NCI-H524 treated with DMSO at 0.1 percent for 48 hours (cell line): ENCODE measurements at regions not wholly inside any gene's neighbourhood (a gene's known extent, or its start where the extent isn't known, plus 50 kb on each side); places are given as distances from the start of the nearest gene placed in this dataset.

ENCODE experiments used
- DNase-seq: peaks from one replicate; lab custom pipeline; 2025; lab: John Stamatoyannopoulos, UW

DNA sequence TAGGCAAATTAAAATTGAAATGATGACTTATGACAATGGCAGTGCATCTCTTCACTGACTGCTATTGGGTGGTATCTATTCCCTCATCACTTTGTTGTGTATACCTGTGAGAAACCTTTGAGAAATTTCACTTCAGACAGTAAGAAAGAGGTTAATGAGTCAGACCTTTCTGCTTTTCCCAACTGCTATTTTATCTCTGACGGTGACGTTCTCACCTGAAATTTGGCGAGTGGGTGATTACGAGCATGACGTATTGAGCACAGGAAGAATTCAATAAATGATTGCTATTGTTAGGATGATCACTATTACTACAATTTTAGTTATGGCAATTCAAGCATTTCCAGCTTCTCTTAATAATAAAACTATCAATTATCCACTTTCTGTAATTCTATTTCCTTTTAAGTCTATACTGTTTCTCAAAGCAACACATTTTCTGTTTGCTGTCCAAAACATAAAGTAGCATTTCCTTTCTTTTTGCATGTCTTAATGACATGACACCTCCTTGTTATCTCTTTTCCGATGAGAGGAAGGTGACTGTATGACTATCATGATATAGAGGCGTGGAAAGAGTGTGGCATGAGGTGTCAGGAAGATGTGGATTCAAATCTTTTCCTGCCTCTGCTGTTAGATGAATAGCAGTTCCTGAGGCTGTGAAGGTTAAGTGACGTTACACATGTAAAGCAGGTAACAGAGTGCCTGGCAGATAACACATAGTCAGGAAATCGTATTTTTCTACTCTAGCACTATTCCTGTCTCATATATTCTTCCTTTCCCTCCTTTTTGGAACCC, 504.9 kb upstream of the SEMA6D start:
- DNase-seq = no peak

DNA sequence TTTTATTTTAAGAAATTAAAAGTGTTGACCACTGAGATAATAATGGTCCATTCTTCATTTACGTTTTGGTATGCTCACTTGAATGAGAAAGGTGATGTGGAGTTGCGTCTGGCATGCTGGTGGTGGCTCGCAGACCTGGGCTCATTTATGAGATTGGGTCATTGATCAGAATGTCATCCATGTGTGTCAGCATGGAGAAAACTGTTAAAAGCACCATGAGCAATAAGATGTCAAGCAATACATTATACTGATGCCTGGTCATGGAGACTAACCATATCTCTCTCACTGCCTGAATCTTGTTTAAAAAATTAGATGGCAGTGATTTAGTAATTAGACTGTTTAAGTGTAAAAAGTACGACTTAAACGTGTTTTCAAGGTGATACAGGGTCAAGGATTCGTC, 503.4 kb upstream of the SEMA6D start:
- DNase-seq = no peak

DNA sequence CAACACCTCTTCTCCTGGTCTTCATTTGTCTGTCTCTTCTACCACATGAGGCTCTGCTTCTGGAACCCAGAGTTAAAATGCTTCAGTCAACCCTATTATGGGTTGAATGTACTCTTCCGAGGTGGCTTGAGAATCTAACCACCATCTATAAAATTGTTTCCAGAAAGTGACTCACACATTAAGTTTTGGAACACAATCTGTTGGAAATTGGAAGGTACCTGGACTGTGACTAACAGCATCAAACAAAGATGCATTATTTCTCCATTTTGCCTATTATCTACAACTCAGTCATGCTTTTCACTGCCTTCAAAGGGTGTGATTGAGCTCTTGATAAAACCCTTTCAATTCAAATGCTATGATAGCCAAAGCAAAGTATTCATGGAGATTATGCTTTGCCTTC, 499.0 kb upstream of the SEMA6D start:
- DNase-seq = no peak

DNA sequence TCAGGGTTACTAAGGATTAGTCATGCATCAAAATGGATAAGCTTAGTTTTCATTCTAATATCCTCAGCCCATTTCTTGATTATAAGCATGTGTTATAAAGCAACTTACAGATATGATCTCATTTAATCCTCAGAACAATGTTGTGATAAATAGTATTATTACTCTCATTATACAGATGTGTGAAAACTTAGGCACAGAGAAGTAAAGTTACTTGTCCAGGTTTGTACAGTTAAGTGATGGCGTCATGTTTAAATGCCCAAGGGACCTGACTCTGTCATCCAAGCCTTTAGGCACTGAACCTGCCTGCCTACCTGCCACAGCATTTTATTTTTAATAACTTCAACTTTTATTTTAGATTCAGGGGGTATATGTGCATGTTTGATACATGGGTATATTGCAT, 472.9 kb upstream of the SEMA6D start:
- DNase-seq = no peak

DNA sequence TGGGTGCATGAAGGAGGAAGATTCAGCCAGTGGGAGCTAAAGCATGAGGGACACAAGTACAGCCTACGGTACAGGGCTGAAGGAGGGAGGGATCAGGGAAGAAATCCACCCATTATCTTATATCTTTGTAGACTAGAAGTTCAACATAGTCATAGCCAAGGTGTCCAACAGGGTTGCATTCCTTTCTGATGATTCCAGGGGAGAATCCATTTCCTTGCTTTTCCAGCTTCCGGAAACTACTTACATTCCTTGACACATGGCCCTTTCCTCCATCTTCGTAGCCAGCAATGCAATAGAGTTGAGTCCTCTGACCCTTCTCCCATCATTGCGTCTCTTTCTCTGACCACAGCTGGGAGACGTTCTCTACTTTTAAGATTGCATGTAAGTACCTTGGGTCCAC, 471.0 kb upstream of the SEMA6D start:
- DNase-seq = no peak

DNA sequence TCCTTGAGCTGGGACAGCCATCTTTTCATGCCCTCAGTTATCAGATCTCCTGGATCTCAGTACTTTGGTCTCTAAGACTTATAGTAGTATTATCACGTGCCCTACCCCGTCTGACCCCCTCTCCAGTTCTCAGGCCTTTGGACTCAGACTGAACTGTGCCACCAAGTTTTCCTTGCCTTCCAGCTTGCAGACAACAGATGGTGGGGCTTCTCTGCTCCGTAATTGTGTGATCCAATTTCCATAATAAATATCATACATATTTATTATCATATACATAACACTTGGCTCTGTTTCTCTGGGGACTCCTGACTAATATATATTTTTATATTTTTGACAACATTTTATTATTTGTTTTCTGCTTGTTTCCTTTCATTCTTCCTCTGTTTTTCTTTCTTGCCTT, 458.8 kb upstream of the SEMA6D start:
- peak; percentile 91 for DNase-seq

DNA sequence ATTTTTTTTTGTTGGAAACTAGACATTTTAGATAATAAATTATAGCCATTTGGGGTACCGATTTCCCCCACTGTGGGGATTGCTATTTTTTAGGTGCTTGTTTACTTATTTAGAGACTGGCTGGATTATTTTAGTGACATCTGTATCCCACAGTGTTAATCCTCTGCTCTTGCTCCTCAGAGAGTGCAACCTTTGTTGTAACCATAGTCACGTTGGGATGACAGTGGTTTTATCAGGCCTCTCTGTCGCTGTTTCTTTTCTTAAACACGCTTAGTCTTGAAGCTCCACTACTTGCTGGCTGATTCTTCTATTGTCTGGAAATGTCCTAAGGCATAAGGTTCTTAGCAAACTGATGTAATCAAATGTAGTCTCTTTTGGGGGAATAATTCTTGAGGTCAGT, 451.6 kb upstream of the SEMA6D start:
- DNase-seq = peak; percentile 20

DNA sequence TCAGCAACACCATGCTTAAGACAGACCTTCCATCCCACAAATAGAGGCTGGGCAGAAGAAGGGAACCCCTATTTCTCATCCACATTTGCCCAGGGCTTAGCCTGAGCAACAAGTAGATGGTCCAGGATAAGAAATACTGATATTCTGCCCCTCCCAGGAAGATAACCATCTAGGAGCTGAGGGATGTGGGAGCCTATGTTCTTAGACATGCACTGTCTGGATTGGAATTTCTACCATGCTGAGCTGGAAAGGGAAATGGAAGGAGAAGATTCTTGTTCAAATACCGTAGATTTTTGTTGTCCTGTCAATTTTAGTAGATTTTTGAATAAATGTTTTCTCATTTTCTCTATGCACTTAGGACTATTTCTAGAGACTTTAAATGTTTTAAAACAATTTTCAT, 450.7 kb upstream of the SEMA6D start:
- DNase-seq = no peak

DNA sequence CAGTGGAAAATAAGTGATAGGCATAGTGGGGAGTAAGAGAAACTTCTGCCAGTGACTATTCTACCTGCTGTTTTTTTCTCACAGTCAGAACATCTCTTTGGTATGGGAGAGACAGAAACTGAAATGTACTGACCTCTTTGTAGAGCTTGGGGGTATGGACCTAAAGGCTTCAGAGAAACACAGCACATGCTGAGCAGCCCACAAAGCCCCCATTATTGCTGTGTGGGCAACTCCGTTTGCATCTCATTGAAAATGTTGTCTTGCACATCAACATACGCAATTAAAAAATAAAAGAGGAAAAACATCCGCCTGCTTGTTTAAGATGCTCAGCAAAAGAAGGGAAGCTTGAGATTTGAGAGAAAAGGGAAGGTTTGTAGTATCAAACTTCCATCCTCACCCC, 443.4 kb upstream of the SEMA6D start:
- DNase-seq = no peak

DNA sequence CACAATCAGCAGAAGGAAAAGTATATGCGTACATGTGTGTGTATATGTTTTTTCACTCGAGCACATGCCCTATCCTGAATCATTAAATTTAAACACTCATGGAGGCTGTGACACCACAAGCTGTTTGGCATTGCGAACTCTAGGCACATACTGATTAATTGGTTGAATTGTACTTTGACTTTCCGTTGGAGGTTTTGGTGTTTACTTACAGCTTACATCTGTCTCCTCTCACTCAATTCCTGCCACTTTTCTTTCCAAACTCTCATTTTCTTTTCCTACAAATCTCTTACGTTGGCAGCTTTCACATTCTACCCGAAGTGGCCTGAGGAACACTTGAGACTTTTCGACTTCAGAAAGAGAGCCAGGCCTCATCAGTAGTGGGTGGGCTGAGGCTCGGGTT, 434.1 kb upstream of the SEMA6D start:
- no peak for DNase-seq

DNA sequence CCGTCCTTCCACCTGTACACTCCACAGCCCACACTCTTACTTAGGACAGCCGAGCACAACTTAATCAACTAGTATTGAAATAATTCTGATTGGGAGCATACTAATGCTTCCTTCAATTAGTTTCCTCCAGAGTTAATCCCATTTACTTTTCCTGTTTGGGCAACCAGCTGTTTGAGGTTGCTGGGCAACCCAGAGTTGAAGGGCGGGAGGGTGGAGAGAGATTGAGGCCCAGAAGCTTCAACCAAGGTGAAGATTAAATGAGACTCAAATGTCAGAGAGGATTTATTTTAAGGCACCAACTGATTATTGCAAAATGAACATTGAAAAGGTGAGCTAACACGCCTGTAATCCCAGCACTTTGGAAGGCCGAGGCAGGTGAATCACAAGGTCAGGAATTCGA, 428.5 kb upstream of the SEMA6D start:
- peak; percentile 76 for DNase-seq

DNA sequence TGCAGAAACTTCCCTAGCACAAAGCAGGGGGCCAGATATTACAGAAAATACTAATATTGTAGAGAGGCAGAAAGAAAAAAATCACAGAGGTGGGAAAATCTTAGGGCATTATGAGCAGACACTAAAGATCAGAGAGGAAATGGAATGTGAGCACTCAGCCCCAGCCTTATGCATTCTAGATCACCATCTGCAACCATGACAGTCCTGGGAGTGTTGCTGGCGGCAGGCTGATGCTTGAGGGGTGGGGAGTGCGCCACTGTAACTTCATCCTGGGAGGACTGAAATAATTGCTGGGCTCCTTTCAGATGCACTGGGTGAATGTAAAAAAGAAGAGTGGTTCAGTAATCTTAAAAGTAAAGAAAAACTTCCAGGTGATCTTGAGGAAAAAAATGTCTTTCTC, 427.6 kb upstream of the SEMA6D start:
- no peak for DNase-seq

DNA sequence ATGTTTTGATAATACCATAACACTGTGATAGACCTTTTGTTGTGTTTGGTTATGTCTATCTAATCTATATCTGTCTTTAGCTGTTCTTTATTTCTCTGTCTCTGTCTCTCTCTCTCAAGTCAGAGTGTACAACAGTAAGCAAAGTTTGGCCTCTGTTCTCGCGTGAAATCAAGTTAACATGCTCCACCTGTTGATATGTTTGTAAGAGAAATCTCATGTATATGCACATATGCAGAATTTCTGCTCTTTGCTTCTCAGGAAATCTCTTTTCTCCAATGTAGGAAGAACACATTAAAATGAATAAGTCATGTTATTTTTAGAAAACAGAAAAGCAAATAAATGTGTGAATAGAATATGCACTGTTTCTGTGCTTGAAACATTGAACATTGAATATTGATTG, 425.5 kb upstream of the SEMA6D start:
- no peak for DNase-seq

DNA sequence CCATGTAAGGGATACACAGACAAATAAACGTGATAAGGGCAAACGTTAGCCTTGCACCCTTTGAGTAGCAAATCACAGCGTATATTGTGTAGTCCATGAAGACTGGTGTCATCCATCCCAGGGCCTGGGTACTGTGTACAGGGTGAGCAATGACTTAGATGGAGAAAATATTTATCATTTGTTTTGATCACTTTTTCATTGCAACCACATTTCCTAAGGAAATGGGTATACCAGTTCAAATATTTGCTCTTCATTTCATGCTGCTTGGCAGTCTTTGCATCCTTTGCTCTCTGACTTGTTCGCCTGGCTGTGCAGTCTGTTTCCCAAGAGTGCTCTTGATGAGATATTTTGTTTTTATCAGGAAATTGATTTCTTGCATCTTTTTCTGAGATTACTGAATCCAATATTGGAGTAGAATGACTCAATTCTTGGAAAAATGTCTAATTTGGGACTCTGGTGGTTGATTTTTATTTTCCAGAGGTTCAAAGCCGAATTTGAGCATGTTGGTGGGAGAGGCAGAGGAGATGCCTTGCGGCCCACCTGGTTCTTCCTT, 424.6 kb upstream of the SEMA6D start:
- DNase-seq = no peak

DNA sequence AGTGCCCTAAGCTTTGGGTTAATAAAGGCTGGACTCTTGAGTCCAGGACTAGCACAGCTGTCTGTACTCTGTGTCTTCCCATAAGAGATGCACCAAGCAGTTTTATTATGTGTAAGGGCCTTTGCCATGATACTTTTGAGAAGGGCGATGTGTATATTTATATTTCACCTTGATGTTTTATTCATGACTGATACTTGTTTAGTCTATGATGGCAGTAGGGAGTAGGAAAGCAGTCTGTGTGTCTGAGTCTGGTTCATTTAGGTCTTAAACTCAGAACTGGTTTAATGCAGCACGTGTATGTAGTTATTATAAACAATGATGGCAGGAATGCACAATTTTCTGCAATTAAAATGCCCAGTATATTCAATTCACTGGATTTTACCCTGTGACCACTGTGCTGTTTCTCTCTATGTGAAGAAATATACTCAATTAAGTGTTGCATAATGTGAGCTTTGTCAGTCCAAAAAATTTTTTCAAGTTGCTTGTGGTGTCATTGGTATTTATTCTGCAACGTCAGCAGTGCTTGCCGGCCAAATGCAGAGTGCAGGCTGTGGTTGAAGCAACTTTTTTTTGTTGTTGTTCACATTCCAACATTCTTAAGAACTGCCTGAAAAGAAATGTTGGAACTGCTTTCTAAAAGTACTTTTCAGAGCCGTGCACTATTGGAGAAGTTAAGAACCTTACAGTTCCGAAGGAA, 423.7 kb upstream of the SEMA6D start:
- DNase-seq = no peak

DNA sequence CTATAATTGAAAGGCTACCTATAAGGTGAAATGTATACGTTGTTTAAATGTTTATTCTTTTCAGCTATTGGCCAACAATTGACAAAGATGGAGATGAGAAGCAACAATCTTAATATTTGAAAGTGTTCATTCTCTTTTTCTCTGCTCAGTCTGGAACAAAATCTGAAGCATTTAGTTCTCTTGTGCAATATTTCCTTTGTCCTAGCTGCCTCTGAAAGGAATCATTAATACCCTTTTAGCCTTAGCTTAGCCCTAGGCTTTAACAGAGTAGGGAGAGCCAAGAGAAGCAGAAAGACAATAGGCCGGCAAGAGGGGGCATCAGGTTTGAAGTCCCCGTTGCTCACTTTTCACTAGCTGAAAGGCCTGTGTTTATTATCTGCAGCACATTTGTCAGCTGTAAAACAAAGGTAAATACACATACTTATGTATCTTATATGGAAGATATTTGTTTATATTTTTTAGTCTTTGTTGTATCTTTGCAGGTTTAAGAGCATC, 422.5 kb upstream of the SEMA6D start:
- no peak for DNase-seq

DNA sequence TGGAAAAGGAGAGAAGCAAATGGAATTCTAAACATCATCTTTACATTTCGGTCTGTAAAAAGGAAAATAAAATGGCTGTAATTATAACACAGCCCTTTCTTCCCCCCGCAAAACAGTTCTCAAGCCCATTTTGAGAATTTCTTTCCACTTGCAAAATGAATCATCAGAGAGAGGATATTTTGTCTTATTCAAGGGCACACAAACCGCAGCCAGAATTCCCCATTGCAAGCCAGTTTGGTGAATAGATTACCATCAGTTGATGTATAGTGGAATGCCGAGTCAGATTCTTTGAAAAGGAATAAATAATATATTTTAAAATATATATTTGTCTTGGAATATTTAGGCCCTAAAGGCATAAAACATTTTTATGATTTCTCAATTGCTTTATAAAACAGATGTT, 420.4 kb upstream of the SEMA6D start:
- no peak for DNase-seq

DNA sequence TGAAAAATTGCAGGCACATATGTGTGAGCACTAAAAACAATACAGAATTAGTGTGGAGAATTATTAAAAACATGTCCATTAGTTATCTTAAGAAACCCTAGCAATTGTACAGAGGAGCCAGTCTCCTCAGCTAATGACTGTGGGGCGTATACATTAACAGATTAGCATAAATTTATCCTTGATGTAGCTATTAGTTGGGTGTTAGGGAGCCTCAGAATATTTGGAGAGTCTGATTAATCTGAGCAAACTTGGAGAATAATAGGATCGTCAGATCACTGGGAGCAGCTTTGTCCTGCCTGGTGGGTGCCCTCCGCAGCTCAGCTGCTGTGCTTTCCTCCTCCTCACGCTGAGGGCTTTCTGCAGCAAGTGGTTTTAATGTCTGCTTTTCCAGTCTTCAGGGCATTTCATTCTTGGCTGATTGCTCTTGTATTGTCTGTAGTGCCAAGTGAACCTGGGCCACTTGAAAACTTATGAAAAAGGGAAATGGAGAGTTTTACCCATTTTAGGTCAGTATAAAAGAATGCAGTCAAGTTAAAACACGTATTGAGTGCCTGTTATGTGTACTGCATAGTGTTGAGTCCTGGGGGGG, 417.4 kb upstream of the SEMA6D start:
- peak; percentile 97 for DNase-seq

DNA sequence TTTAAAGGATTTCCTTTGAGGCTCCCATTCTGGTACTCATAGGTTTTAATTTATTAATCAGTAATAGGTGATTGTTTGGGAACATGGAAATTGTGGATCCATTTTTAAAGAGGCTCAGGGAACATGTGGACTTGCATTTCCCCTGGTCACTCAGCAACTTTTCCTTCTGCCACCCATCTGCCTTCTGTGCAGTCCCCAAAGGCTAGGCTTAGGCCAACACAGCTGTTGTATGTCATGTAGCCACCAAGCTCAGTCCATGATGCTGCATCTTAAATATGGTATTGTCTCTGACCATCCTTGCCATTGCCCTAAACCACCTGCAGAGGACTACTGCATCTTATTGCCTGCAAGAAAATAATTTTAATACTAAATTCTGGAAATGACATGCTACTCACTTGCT, 416.7 kb upstream of the SEMA6D start:
- DNase-seq = peak; percentile 73

DNA sequence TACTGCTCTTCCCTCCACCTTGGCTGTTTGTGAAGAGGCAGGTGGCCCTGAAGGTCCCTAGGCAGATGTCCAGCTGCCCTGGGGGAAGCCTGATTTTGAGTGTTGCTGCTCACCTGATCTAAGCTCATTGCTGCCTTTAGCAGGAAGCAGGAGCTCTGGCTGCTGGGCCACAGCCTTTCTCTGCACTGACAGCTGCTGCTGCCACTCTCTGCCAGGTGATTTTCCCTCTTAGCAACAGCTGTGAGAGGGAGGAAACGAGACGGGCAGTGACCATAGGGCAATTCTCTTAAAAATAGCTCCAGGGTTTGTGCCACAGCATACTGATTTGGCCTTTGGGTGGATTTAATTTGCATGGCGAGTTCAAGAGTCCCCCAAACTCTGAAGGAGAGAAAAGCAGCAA, 415.8 kb upstream of the SEMA6D start:
- DNase-seq = peak; percentile 76

DNA sequence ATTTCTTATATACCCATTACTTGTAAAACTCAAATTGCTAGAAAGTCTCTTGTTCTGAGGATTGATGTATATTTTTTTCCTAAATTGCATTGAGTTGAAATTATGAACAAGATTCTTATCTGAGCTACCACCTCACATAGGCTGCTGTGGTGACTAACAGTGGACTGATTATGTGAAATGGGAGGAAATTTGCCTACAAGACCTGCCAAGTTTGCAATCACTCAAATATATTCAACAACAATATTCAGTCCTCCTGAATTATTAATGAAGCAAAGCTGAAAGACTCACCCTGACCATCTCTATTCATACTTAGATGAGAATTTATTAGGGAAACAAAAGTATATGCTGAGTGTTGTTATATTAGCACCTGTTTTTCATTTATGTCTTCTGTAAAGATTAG, 412.6 kb upstream of the SEMA6D start:
- no peak for DNase-seq

DNA sequence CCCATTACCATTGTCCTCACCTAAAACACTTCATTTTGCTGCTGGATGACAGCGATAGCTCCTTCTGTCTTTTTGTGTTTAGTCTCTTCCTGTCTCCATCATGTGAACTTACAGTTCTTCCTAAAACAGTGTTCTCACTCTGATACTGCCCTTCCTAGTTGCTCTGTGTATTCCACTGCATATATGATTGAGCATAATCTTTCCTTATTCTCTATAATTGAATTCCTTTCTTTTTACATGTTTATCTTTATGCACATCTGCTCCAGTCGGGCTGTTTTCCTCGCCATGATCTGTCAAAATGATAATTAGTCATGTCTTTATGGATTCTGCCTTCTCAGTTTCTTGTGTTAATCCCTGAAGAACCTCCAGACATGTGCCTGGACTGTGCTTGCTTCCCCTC, 405.1 kb upstream of the SEMA6D start:
- no peak for DNase-seq
